Activated CD8-positive, alpha-beta memory T cell treated with anti-CD3 and anti-CD28 coated beads for 24 hours (primary cell): ENCODE measurements at regions not wholly inside any gene's neighbourhood (a gene's known extent, or its start where the extent isn't known, plus 50 kb on each side); places are given as distances from the start of the nearest gene placed in this dataset.

ENCODE experiments used
- DNase-seq: peaks from one replicate; pipeline ENCODE4 v3.0.0-alpha.2; 2020

DNA sequence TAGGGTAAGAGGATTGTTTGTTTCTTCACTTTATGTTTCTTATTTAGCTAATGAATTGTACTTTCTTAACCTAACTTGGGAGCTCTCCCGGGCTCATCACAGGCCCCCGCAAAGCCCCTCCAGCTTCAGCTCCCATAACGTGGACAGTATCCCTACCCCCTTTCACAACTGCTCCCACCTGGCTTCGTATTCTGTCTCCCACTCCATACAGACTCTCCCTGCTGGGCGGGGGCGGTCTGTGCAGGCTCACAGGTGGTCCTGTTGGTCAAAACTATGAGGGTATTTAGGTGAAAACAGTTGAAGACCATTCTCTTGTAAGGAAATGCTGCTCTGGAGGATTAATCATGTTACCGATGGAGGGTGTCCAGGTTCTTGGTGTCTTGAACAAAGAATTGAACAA, 805.3 kb downstream of the SEMA5A start:
- DNase-seq: no peak

DNA sequence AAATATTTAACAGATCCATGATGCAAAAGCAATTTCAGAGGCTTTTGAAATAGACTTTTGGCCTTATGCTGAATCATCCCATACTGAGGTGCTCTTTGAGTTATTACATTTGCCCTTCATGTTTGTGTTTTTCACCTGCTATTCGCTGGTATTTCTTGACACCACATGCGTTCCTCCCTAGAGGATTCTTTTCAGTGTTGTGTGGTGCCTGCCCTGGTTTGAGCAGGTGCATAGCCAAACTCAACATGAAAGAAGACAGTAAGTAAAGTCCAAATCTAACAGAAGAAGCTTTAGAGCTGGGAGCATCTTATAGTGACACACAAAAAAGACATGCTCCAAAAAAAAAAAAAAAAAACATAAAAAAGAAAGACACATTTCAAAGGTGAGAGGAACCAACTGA, 796.3 kb downstream of the SEMA5A start:
- DNase-seq: no peak

DNA sequence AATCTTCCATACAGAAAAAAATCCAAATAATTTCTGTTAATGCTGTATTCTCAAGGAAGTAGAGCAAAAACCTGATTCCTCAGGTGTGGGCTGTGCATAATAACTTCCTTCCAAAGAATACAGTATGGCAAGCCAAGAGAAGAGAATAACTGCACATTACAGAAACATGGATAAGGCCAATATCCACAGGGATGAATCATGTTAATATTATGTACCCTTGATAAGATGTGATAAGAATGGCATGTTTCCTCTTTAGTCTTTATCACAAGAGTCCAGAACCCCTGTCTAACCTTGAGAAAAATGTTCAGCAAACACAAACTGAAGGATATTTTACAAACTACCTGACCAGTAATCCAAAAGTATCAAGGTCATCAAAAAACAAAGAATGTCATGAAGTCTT, 795.8 kb downstream of the SEMA5A start:
- no peak for DNase-seq

DNA sequence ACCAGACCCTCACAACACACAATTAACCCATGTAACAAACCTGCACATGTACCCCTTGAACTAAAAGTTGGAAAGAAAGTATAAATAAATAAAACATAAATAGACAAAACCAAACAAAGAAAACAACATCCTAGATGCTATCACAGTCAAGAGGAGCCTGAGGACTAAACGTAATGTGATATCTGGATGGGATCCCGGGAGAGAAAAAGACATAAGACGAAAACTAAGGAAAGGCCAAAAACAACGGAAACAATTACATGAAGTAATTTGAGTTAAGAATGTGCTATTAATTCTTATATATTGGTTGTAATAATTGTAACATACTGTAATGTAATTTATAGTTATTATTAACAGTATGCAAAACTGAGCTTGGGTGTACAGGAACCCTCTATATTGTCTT, 793.9 kb downstream of the SEMA5A start:
- no peak for DNase-seq

DNA sequence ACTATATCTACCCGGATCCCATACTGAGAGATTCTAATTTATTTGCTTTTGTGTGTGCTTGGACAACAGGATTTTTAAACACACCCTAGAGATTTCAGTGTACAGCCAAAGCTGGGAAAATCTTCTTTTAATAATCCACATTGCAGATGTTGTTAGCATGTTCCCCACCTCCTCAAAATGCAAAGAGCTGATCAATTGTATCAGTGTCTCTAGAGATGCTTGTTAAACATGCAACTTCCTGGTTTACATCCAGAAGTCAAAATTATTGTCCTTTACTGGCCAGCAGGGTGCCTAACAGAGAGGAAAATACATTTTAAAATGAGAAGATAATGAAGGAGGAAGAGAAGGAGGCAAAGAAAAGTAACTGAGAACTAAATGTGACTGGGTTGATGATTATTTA, 793.3 kb downstream of the SEMA5A start:
- DNase-seq: no peak

DNA sequence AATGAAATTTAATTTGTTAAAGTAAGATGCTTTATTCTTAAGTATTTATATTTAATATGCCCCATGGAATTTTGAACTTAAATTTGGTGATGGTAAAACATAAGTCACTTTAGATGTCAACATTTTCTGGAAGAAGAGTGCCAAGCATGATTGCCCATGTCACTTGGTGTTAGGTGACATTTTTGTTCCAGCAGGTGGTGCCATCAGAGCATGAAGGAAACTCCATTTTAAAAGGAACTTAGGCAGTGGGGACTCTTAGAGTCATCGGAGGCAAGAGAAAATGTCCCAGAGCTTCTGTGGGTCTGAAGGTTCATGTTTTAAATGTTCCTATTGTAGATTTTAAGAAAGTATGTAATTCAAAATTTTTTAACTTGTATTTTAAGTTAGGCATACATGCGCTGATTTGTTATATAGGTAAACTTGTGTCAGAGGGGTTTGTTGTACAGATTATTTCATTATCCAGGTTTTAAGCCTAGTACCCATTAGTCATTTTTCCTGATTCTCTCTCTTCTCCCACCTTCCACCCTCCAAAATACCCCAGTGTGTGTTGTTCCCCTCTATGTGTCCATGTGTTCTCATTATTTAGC, 789.3 kb downstream of the SEMA5A start:
- DNase-seq: no peak

DNA sequence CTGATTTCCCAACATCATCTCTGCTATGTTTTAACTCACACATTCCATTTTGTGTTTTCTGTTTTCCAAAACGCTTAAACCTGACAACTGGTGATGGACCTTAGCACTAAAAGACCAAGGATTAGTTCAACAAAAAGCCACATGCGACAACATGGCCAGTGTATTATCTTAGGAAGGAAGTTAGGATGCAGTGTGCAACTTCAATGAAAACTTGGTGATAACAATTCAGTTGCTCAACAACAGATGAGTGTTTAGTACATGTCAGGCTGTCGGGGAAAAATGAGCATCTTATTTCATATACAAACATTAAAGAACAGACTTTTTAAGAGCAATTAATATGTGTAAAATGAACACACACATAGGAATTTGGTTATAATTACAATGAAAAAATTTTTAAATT, 780.0 kb downstream of the SEMA5A start:
- no peak for DNase-seq

DNA sequence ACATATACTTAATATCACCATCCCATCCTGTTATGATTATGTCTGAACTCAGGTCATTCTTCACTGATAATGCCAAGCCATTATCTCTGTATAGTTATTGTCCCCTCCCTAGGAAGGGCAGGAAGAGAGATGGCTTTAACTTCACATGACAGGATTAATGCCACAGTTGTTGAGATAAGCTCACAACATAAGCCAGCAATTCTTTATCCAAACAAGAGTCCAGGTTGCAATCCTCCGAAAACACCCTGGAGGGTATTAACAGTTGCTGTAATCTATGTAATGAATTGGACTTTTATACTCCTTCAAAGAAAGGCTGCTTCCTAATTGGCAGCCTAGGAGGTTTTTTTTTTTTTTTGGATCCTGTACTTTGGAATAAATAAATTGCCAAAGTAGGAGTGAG, 779.4 kb downstream of the SEMA5A start:
- no peak for DNase-seq

DNA sequence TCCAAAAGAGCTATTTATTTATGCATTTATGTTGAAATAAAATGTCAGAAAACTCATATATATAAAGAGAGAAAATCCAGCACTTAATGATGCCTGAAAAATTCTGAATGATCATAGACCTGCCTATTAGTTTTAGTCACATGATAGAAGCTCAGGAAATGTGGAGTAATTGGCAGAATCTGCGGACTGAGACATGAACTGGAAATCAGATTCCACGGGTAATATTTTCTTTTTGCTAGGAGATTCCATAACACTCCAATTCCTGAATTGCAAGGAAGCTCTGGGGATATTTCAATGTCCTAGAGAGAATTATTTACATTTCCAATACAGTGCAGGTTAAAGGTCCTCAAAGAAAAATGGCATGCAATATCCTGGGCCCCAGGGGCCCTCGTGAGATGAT, 778.8 kb downstream of the SEMA5A start:
- DNase-seq: no peak

DNA sequence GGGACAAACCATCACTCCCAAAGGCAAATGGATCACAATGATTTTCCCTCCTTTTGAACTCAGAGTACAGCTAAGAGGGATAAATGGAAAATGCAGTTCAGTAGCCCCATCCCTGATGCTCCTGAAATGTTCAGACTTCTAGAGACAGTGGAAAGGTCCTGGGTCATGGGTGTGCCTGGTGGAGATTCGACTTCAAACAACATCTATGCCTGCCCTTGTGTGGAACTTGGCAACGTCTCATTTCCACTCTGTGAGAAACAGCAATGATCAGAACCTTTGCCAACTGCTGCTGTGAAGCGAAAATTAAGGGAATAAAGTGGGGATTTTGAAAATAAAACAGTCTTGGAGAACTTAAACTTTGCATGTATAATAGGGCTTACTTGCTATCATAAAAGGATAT, 778.1 kb downstream of the SEMA5A start:
- no peak for DNase-seq

DNA sequence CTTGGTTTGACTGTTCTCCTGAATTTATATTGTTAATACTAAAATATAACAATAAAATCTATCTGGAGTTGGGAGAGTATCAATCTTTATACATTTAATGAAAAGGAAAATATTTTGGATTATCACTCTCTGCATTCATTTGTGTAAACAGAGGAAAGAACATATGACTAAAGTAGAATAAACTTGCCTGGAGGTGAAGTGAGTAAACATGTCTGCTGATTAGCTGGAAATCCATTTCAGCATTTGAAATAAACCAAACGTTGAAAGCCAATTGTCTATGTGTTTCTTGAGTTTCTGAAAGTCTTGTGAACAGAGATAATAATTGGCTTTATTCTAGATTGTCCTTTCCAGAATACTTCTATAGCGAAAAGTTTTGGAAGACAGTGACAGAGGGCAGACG, 776.2 kb downstream of the SEMA5A start:
- DNase-seq: no peak

DNA sequence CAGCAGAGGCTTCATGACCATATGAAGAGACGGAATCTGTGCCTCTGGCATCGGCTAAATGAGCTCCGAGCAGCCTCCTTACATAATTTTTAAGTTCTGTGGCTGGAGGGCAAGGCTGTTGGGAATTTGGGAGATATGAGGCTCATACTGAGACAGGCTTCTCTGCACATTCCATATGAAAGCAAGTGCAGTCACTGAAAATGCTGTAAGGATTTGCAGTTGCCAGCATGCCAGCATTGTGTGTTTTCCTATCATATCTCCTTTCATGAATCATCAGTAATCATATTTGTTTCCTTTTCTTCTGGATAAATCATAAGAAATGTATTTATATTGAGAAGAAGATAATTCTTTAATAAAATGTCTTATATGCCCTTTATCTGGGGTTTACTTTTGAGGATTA, 775.4 kb downstream of the SEMA5A start:
- no peak for DNase-seq

DNA sequence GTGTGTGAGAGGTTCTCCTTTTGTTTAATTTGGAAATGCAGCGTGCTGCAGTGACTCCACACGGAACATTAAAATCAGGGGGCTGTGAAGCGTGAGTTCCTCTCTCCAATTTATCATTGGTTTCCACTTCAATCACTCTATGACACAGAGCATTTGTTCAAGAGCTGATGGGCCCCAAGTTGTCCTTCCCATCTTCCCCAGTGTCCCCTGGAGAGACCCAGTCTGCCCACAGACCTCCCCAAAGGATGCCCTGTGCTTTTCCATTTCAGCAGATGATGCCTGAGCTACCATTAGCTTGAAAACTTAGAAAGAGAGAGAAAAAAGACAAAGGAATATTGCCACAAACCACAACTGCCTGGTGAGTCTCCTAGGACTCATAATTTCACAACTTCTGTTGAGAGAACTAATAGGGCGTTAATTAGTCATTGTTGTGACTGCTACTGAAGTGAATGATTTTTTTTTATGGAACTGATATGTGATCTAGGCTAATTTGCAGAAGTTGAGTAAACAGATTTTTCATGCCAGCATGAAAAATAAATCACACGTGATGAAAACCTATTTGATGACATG, 772.7 kb downstream of the SEMA5A start:
- DNase-seq: no peak

DNA sequence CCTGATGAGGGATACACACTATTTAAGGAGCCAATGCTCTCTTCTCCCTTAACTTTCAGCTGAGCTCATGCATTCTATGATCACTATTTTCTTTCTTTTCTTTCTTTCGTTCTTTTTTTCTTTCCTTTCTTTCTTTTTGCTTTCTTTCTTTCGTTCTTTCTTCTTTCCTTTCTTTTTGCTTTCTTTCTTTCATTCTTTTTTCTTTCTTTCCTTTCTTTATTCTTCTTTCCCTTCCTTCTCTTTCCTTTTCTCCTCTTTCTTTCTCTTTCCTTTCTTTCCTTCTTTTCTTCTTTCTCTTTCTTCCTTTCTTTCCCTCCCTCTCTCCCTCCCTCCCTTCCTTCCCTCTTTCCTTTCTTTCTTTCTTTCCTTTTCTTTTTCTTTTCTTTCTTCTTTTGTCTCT, 761.2 kb downstream of the SEMA5A start:
- DNase-seq: no peak

DNA sequence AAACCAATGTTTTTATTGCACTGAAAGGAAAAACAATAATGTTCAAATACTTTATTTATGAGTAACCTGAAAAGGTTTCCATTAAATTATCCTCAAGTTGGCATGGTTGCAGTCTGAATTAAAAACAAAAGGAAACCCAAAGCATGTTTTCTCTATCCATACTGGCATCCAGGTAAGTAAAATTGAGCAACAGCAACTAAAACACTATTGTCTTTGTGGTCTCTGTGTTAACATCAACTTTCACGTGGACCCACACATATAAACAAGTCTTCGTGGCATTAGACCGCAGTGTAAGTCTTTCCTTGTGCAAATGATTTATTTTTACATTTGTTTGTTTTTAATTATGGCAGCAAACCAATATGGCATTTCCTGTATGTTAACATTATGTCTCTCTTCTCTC, 757.6 kb downstream of the SEMA5A start:
- no peak for DNase-seq

DNA sequence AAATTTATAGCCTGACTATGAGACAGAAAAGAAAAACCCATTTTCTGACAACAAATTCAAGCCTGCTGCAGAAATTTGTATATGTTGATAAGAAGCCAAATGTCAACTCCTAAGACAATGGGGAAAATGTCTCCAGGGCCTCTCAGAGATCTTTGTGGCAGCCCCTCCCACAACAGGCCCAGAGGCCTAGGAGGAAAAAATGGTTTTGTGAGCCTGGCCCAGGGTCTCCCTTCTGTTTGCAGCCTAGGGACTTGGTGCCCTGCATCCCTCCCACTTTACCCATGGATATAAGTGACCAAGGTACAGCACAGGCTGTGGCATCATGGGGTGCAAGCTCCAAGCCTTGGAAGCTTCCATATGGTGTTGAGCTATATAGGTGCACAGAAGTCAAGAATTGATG, 740.2 kb downstream of the SEMA5A start:
- no peak for DNase-seq

DNA sequence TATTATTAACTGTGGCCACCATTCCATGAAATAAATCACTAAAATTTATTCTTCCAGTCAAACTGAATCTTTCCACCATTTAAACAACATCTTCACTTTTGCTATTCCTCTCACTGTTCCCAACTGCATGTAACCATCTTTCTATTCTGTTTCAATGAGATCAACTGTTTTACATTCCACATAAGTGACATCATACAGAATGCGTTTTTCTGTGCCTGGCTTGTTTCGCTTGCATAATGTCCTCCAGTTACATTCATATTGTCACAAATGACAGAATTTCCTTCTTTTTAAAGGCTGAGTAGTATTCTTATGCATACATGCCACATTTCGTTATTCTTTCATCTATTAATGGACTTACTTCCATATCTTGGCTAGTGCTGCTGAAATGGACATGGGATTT, 738.2 kb downstream of the SEMA5A start:
- DNase-seq: no peak

DNA sequence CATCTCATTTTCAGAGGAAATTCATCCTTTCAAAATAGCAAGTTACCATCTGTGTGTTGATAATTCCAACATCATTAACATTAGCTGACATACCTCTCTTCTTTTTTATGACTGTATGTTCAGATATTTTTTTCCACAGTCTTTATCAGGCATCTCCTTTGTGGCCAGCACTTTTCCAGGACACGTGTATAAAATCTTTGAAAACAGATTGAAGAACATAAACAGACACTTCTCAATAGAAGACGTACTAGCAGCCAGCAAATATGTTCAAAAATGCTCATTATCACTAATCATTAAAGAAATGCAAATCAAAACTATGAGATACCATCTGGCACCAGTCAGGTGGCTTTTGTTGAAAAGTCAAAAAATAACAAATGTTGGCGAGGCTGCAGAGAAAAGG, 734.3 kb downstream of the SEMA5A start:
- DNase-seq: no peak

DNA sequence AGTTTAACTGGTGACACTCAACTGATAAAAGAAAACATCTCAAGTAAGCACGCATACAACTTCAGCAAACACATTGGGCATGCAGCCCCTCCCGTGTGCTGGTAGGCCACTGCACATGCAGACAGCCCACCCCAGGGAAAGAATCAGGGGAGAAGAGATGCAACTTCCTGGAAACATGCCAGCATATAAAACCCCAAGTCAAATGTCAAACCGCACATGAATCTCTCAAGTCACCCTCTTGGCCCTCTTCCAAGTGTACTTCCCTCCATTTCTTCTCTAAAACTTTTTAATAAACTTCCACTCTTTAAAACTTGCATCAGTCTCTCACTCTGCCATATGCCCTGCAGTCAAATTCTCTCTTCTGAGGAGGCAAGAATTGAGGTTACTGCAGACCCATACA, 732.7 kb downstream of the SEMA5A start:
- DNase-seq: no peak

DNA sequence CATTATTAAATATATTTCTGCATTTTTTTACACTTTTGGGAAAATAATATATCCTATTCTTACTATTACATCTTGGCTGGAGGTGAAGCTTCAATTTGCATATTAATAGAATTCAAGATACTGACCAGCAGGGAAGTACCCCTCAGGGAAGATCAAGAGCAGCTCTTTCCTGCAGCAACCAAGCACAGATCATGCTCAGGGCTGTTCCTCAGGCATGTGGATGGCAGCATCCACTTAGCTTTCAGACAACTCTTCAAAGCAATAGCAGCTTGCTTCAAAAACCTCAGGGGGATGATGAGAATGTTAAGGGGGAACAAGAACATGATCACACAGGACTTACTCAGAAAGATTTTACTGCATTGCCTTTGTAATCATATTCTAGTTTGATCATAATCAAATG, 731.8 kb downstream of the SEMA5A start:
- no peak for DNase-seq

DNA sequence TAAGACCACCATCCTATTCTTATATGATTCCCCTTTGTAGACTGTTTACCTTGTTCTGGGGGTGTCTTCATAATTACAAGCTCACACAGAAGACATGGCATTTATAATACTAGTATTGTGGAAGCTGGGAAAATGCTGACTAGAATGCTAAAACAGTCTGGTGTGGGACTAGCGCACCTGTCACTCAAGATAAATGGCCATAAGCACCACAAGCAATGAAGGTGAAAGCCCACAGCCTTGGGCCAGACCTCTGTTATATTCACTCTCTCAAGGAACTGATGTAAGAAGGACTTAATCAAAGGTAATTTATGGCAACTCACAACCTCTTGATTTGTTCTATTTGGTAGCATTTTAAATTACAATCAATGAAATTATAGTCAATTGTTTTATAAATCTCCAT, 721.5 kb downstream of the SEMA5A start:
- DNase-seq: no peak

DNA sequence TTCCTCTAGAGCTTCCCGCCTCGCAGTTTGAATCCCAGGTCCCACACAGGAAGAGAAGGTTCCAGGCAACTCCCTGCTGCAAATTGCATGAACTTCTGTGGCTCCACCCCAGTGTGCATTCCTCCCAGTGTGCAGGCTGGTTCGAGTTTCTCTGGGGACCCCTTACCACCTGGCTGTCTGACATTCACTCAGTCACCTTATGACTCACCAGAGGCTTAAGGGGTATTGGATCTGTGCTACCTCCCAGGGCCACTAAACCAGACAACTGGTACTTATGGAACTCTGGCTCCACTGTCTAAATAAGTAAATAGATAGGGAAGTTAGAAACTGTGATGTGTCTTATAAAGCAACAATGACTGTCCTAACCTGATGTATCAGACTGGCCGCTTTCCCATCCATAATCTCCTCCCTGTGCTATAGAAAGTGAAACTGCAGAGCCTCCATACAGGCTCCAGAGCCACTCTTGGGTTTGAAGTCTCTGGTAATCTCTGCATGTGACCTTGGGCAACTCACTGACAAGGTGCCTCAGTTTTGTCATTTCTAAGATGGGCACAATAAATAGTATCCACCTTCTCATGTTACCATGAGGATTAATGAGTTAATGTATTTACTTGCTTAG, 720.6 kb downstream of the SEMA5A start:
- no peak for DNase-seq

DNA sequence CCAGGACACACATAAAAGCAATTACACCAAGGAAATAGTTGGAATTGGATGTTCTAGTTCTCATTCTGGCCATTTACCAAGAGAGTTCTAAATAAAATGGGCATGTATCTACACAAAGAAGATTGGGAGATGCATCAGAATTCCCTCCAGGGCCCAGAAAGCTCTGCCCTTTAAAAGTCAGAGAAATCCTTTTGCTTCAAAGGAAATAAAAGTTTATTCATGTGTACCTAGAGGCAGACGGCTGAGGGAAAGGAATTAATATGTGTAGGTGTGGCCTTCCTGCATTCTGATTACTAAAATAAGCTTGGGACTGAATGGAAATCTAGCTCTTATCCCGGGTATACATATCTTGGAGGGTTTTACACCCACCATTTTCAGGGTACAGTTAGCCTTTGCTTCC, 719.4 kb downstream of the SEMA5A start:
- DNase-seq: no peak

DNA sequence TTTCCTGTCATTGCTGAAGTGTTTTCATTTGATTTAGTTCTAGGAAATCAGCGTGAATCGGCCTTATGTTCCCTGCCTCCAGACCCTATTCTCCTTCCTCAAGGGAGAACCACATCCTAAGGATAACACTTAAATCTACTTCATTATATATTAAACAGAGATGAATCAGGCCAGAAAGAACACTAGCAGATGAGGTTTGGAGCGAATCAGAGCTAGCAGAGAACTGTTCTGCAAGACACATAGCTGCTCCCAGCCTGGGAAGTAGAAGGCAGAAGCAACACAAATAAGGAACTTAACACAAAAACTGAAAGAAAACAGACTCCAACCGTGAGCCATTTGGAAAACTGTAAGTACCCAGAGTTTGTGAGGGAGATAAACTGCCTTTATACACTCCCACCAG, 718.2 kb downstream of the SEMA5A start:
- DNase-seq: no peak
